HG03432 (cell line): ENCODE measurements at regions not wholly inside any gene's neighbourhood (a gene's known extent, or its start where the extent isn't known, plus 50 kb on each side); places are given as distances from the start of the nearest gene placed in this dataset.

Source experiments
- ATAC-seq: cut with Tn5 transposase; IDR thresholded peaks from one replicate; pipeline ENCODE4 v1.9.1; 2021; ENCODE audit warnings: mild to moderate bottlenecking, moderate library complexity; ENCODE audit not compliant: unreplicated experiment

DNA sequence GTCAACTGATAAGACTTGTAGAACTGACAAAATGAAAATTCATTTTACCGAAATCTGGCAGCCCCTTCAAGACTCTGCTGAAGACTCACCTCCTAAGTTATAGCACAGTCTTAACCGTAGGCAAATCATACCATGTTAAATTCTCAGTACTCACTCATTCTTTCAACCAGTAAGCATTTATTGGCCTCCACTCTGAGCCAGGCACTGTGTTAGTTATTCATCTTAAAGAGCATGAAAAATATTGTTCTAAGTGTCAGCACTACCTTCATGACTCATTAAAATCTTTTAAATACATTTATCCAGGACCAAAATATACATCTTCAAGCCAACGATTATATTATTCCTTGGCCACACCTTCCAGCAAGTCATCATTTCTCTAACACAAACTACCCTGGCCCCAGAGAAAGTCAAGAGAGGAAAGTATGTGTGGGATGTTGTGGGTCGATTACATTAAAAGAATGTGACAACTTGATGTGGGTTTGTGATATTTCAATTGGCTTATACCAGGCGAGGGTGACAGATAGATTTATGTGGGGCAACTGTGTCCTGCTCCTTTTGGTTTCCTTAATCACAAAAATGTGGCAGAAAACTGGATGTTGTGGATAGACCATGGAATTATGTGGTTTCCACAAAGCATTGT lies 55.0 kb downstream of the TMEM30B start:
- ATAC-seq: no peak

DNA sequence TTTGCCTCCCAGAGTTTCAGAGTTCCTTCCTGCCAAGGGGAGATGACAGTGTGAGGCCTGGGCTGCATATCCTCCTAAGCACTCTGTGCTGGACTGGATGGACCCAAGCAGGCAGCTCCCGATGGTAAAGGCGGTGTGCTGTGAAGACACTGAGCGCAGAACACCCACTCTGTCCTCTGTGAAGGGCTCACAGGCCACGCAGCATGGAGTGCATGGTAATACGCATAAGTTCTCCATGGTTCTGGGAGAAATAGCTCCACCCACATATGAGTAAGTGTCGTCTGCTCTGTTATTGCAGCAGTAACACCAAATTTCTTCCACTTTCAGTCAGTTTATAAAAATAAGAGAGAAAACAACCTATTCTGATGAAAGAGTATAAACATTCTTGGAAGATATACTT lies 55.8 kb downstream of the TMEM30B start:
- ATAC-seq: no peak

GRCh38 chr14:61223552-61223951 lies 57.6 kb downstream of the TMEM30B start:
- no peak for ATAC-seq

DNA sequence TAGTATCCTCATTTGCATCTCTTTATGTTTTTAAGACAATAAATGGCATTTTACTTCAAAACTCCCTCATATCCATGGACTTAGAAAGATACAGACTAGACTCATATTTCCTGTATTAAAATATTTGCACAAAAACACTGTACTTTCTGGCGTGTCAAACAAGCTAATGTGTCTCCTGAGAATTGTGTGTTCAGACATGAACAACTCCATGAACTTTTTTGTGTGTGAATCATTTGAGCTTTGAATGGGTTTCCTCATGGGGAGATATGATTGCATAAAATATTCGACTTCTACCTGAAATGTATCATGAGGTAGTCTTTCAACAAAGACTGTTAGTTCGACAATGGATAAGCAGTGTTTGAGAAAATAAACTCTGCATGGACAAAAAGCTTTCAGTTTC lies 58.8 kb downstream of the TMEM30B start:
- no peak for ATAC-seq

DNA sequence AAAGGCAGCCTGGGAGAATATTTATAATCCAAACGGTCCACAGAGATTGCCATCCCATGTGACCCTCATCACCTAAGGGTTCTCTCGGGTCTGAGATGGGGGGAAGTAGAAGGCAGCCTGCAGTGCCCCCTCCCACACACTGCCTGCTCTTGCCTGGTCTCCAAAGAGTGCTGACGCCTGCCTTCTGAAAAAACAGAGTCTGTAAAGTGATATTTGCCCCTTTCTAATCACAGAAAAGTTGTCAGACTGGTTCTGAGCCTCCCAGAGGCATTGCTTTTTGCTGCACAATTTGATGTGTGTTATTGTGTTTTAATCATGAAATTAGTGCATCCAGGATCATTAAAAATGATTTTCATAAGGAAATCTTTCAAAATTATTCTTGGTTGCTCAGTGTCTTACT lies 59.2 kb downstream of the TMEM30B start:
- no peak for ATAC-seq

DNA sequence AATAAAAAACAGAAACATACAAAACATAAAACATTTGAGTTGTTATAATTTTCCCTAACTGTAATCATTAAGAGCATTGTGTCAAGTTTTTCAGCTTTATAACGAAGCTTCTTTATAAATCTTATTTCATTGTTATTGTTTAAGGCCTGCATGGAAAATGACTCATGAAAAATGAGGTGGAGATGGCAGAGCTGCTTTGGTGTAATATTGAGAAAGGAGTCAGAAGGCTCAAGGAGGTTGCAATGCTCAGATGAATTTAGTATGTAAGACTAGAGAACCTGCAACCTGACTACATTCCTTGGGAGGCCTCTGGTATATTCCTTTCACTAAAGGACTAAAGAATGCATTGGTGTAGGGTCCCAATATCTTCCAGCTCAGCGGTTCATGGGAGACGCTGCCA lies 61.5 kb downstream of the TMEM30B start:
- ATAC-seq: no peak

DNA sequence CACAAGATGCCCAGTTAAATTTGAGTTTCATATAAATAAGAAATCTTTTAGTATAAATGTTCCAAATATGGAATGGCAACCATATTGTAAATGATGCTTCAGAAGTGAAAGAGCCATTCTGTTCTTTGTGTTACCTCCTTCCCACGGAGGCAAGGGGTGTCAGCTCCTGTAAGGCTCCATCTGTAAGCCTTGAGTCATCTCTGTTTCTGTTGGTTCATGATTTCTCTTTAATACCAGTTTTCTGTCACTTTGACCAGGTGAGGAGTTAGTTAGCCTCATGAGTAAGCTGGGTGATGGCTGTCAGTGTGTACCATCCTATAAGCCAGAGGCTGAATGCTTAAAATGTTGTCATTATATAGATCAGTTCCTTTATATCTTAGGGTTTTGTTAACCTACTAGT lies 61.9 kb downstream of the TMEM30B start:
- no peak for ATAC-seq

DNA sequence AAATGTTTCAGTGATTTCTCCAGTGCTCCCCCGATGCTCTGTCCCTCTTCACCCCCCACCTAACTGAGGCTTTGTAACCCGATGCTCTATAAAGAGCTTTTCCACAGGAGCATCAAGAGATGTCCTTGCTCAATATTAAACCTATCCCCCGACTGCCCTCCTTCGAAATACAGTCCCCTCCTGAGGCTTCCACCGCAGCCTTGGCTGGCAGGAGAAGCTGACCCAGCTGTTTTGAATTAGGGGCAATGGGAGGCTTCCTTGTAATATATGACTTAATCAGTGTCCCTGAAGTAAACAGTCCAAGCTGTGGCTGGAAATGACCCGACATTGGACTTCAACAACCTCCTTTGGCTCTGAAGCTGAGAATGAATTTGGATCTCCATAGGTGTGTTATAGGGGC lies 62.4 kb downstream of the TMEM30B start:
- no peak for ATAC-seq

DNA sequence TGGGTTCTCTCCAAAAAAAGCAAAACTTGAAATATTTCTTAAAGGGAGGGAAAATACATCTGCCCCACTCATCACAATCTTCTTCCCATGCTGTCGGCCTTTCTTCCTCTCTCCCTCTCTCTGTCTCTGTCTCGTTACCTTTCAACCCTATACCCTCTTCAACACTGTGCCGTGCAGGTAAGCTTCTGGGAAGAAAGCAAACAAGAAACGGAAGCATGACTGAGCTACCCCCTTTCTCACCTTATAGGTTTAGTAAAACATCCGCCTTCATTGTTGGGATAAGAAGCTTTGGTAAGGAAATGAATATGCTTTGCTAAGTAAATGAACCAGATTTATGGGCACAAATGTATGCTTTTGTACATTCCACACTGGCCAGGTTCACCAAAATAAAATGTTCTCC lies 63.0 kb downstream of the TMEM30B start:
- ATAC-seq: no peak

GRCh38 chr14:61217516-61217915 lies 63.6 kb downstream of the TMEM30B start:
- ATAC-seq: no peak

DNA sequence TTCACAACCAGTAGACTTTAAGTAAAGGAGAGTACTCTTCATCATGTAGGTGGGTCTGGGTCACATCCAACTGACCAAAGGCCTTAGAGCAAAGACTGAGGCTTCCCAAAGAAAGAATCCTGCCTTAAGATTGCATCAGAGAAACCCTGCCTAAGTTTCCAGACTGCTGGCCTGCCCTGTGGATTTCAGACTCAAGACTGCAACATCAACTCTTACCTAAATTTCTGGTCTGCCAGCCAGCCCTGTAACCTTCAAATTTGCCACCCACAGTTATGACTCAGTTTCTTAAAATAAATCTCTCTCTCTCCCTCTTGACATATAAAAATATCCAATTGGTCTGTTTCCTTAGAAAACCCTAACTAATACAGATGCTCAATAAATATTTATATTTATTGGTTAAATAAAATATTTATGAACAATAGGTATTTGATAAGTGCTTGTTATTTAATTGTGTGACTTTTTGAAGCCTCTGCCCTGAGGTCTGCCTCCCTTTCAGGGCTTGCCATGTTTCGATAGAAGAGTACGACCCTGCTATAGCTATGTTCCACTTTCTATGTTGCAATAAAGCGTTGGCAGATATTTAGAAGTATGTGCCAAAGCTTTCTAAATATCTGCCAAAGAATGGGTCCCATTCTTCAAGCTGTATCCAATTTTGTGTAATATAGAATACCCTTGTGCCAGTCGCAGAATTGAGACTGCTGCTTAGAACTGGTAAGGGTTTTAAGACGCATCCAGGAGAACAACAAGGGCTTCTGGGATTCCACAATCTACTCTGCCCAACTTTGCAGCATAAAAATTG lies 65.7 kb downstream of the TMEM30B start:
- ATAC-seq: no peak

DNA sequence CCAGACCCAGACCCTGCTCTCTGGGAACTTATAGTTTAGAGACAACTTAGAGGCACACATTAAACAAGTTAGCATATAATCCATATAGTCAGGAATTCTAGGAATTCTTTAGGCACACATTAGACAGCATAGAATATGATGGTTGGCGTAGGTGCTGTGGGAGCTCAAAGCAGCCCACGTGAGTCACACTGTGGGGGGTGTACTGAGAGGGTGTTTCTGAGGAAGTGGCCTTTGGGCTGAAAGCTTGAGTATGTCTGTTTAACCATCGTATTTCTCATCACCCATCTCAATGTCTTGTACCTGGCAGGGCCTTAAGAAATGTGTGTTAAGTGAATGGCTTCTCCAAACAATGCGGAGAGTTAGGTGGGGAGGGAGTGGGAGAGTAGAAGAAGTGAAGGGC lies 67.2 kb downstream of the TMEM30B start:
- ATAC-seq: no peak

DNA sequence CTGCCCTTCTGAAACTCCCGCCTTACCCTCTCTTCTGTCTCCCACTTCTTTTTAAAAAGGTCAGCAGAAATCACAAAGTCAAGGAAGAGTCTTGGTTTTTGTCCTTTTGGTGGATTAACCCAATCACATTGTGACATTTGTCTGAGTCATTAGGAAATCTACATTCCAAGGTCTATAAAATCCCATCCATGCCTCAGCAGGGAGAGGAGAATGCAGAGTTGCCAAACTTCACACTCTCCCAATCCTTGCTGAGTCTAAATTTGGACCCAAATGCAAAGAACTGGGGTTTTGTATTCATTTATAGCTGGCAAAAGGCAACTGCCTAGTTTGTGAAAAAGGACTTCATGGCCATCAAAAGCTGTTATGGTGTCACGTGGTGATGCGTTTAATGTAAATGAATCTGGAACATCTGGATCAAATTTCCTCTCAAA lies 67.9 kb downstream of the TMEM30B start:
- no peak for ATAC-seq

- no peak for ATAC-seq
These were observed 68.6 kb downstream of the TMEM30B start for GRCh38 chr14:61212546-61212945.

- ATAC-seq: no peak
These were observed 69.5 kb downstream of the TMEM30B start for GRCh38 chr14:61211476-61212255.

- ATAC-seq: no peak
These were observed 77.9 kb downstream of the TMEM30B start for GRCh38 chr14:61203081-61203753.

GRCh38 chr14:61202124-61202523 lies 79.0 kb downstream of the TMEM30B start:
- ATAC-seq: no peak

DNA sequence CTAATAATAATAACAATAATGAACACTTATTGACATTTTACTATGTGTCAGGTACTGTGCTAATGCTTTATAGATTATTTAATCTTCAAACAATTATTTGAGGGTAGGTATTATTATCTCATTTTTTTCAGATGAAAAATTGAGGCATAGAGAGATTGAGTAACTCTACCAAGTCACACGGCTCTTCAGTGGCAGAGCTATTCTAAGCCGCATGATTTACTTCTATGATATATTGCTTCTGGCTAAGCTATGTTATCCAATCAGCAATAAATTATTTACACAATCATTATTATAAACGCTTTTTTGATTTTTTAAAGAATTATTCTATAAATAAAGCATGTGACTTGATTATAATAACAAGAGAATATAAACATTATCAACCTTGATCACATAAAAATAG lies 80.0 kb downstream of the TMEM30B start:
- ATAC-seq: no peak

GRCh38 chr14:61197416-61197815 lies 83.7 kb downstream of the TMEM30B start:
- no peak for ATAC-seq

DNA sequence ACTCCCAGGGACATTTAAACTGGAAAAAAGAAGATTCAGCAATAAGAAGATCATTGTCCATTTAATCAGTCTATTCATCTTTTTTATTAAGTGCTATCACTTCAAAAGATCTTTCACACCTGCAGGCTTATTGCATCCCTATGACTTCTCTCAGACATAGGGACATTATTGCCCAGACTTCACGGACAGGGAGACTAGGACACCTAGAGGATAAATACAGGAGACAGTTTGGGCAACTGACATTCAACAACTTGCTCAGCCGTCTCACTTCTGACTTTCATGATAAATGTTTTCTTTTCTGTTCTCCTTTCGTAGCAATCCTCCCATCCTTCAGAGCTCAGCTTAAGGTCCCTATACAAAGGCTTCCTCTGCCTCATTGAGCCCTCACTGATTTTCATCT lies 84.3 kb downstream of the TMEM30B start:
- no peak for ATAC-seq

GRCh38 chr14:61196034-61196433 lies 85.1 kb downstream of the TMEM30B start:
- no peak for ATAC-seq
